Neural progenitor cell (in vitro differentiated cells): ENCODE measurements at regions not wholly inside any gene's neighbourhood (a gene's known extent, or its start where the extent isn't known, plus 50 kb on each side); places are given as distances from the start of the nearest gene placed in this dataset.

Experiments used
- DNase-seq: peaks from one replicate; pipeline ENCODE4 v3.0.0-alpha.2; 2016; ENCODE audit warnings: low spot score
- H2AFZ ChIP-seq: fragments of 200-600 bp; sonication (generic); replicated peaks from 2 replicates; pipeline ENCODE4 v1.6.1; 2016; ENCODE audit warnings: antibody characterized with exemption
- H3F3A ChIP-seq: fragments of 200-600 bp; sonication (generic); 2 replicates; pipeline ENCODE4 v1.6.1; 2016; ENCODE audit warnings: antibody characterized with exemption, low read depth
- H3K27ac ChIP-seq: fragments of 200-600 bp; sonication (generic); 2 replicates; pipeline ENCODE4 v1.5.1; 2016; ENCODE audit warnings: mild to moderate bottlenecking
- H3K27me3 ChIP-seq: fragments of 200-600 bp; sonication (generic); 2 replicates; pipeline ENCODE4 v1.6.1; 2016; ENCODE audit warnings: mild to moderate bottlenecking, moderate library complexity
- H3K36me3 ChIP-seq: fragments of 200-600 bp; sonication (generic); 2 replicates; pipeline ENCODE4 v1.5.1; 2016
- H3K4me1 ChIP-seq: fragments of 200-600 bp; sonication (generic); 2 replicates; pipeline ENCODE4 v1.6.1; 2016; ENCODE audit warnings: mixed run types
- H3K4me2 ChIP-seq: fragments of 200-600 bp; sonication (generic); 2 replicates; pipeline ENCODE4 v1.6.1; 2016
- H3K4me3 ChIP-seq: fragments of 200-600 bp; sonication (generic); 2 replicates; pipeline ENCODE4 v1.5.1; 2016
- H3K79me2 ChIP-seq: fragments of 200-600 bp; sonication (generic); 2 replicates; pipeline ENCODE4 v1.6.1; 2016; ENCODE audit warnings: low read depth
- H3K9ac ChIP-seq: fragments of 200-600 bp; sonication (generic); 2 replicates; pipeline ENCODE4 v1.6.1; 2016
- H3K9me3 ChIP-seq: fragments of 200-600 bp; sonication (generic); 2 replicates; pipeline ENCODE4 v1.5.1; 2016; ENCODE audit warnings: low read depth
- H4K20me1 ChIP-seq: fragments of 200-600 bp; sonication (generic); 2 replicates; pipeline ENCODE4 v1.6.1; 2016; ENCODE audit warnings: low read depth
- H3K27ac Mint-ChIP-seq: 3 replicates; pipeline ENCODE4 v1.8.0; 2021; ENCODE audit warnings: mixed read lengths
- H3K27me3 Mint-ChIP-seq: 2 replicates; pipeline ENCODE4 v1.8.0; 2022; ENCODE audit warnings: low read depth, mild to moderate bottlenecking, inconsistent platforms, moderate library complexity, mixed read lengths; ENCODE audit not compliant: insufficient read depth
- H3K36me3 Mint-ChIP-seq: 3 replicates; pipeline ENCODE4 v1.8.0; 2021; ENCODE audit warnings: mixed read lengths
- H3K4me1 Mint-ChIP-seq: 3 replicates; pipeline ENCODE4 v1.8.0; 2021; ENCODE audit warnings: mixed read lengths
- H3K4me3 Mint-ChIP-seq: 3 replicates; pipeline ENCODE4 v1.8.0; 2021; ENCODE audit warnings: mild to moderate bottlenecking, moderate library complexity, mixed read lengths
- H3K9me3 Mint-ChIP-seq: 3 replicates; pipeline ENCODE4 v1.8.0; 2020; ENCODE audit warnings: mixed read lengths
- EZH2 ChIP-seq: fragments of 200-600 bp; sonication (generic); IDR thresholded peaks from 2 replicates; pipeline ENCODE4 v1.6.1; 2017; ENCODE audit warnings: antibody characterized with exemption, mild to moderate bottlenecking, moderate library complexity
- EZH2phosphoT487 ChIP-seq: fragments of 200-600 bp; sonication (generic); IDR thresholded peaks from 2 replicates; pipeline ENCODE4 v1.6.1; 2017; ENCODE audit warnings: antibody characterized with exemption
- TF ChIP-seq, protein P1 (sequence below): fragments of 200-600 bp; sonication (generic); IDR thresholded peaks from 2 replicates; pipeline ENCODE4 v1.5.1; 2017; ENCODE audit warnings: antibody characterized with exemption, mild to moderate bottlenecking

DNA sequence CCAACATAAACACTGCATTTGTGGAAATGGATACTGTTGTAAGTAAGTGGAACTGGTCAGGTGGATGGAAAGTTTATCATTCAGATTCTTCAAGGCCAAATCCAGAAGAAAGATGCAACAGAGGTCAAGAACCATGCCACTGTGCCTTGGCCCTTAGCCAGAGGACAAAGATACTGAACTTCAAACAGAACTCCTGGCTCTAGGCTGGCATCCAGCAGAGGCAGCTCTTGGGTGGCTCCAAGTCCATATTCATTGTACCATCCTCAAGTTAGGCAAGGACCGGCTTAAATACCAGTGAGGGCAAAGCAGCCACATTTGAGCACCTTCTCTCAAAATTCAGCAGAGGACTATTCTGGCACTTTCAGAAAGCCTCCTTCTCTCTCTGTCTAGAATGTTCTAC is 53.2 kb downstream of the DNAAF9 start:
- H3K27me3 ChIP-seq = no peaks in the 10 kb centered on the region
- H3K36me3 ChIP-seq = no peaks in the 10 kb centered on the region
- H3K4me2 ChIP-seq = no peak overlapping the region
- H3K9me3 ChIP-seq = no peaks in the 10 kb centered on the region
- H2AFZ ChIP-seq = no peak overlapping the region
- no peak overlapping the region for H3K9ac ChIP-seq
- no peaks in the 10 kb centered on the region for H3K36me3 Mint-ChIP-seq
- DNase-seq = no peak
- no peak overlapping the region for H3K4me3 ChIP-seq
- H3K9me3 Mint-ChIP-seq = no peaks in the 10 kb centered on the region
- no peak overlapping the region for H3K27ac Mint-ChIP-seq
- no peak for TF ChIP-seq EZH2phosphoT487
- TF ChIP-seq, protein P1, sequence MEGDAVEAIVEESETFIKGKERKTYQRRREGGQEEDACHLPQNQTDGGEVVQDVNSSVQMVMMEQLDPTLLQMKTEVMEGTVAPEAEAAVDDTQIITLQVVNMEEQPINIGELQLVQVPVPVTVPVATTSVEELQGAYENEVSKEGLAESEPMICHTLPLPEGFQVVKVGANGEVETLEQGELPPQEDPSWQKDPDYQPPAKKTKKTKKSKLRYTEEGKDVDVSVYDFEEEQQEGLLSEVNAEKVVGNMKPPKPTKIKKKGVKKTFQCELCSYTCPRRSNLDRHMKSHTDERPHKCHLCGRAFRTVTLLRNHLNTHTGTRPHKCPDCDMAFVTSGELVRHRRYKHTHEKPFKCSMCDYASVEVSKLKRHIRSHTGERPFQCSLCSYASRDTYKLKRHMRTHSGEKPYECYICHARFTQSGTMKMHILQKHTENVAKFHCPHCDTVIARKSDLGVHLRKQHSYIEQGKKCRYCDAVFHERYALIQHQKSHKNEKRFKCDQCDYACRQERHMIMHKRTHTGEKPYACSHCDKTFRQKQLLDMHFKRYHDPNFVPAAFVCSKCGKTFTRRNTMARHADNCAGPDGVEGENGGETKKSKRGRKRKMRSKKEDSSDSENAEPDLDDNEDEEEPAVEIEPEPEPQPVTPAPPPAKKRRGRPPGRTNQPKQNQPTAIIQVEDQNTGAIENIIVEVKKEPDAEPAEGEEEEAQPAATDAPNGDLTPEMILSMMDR = no peak
- no peaks in the 10 kb centered on the region for H3K79me2 ChIP-seq
- peaks cover 8% of the 10 kb centered on the region for H3F3A ChIP-seq
- H3K4me1 Mint-ChIP-seq = peaks cover 9% of the 10 kb centered on the region
- no peak overlapping the region for H3K27ac ChIP-seq
- no peaks in the 10 kb centered on the region for H4K20me1 ChIP-seq
- no peak overlapping the region for H3K4me3 Mint-ChIP-seq
- peaks cover 8% of the 10 kb centered on the region for H3K4me1 ChIP-seq
- H3K27me3 Mint-ChIP-seq = no peaks in the 10 kb centered on the region

DNA sequence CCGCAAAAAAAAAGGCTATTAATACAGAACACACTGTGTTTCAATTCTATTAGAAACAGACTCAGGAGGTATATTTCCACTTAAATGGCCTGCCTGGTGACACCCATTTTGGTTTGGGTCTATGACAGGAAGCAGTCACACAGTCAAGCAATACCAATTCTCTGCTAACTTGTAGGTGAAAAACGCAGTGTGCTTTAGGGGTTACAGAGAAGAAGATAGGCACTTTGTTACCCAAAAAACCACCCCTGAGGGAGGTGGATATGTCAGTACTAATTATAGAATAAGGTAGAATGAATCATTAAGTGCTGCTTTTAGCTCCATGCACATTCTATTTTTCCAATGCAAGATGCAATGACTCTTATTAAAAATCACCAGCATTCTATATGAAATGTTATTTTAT is 53.8 kb downstream of the DNAAF9 start:
- H3K36me3 Mint-ChIP-seq = no peaks in the 10 kb centered on the region
- TF ChIP-seq, protein P1 = no peak
- TF ChIP-seq EZH2phosphoT487 = no peak
- no peak for TF ChIP-seq EZH2
- peaks cover 2% of the 10 kb centered on the region for H3K4me1 ChIP-seq
- H3K4me3 Mint-ChIP-seq = no peak overlapping the region
- H3K27ac ChIP-seq = no peak overlapping the region
- H3K4me1 Mint-ChIP-seq = peaks cover 3% of the 10 kb centered on the region
- H3K79me2 ChIP-seq = no peaks in the 10 kb centered on the region
- no peaks in the 10 kb centered on the region for H3K9me3 Mint-ChIP-seq
- H3F3A ChIP-seq = peaks cover 2% of the 10 kb centered on the region
- H3K4me2 ChIP-seq = no peak overlapping the region
- H3K27me3 ChIP-seq = no peaks in the 10 kb centered on the region
- H3K27ac Mint-ChIP-seq = no peak overlapping the region
- H3K9me3 ChIP-seq = no peaks in the 10 kb centered on the region
- DNase-seq = no peak
- H4K20me1 ChIP-seq = no peaks in the 10 kb centered on the region
- H3K27me3 Mint-ChIP-seq = no peaks in the 10 kb centered on the region
- no peak overlapping the region for H3K4me3 ChIP-seq
- H3K9ac ChIP-seq = no peak overlapping the region
- no peak overlapping the region for H2AFZ ChIP-seq
- H3K36me3 ChIP-seq = no peaks in the 10 kb centered on the region

DNA sequence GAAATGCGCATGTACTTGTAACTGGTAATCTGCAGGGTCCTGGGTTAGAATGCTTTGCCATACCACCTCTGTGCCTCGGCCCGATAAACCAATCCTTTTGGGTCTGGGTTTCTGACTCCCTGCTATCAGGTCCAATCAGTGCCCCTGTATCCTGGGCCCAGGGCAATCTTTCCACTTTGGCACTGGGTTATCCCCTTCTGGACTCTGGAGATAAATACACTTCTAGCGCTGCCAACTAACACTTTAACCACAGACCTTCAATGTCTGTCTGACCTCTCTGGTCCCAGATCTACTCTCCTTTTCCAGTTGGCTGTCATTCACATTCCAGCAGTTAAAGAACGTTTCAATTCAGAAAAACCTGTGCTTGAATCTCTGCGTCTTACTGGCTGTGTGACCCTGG is 55.3 kb downstream of the DNAAF9 start:
- Histone ChIP-seq H3F3A (peaks cover under 1% of the 10 kb centered on the region), H3K36me3 (no peaks in the 10 kb centered on the region), H4K20me1 (no peaks in the 10 kb centered on the region), H3K27me3 (no peaks in the 10 kb centered on the region), H3K4me2 (no peak overlapping the region), H3K9me3 (no peaks in the 10 kb centered on the region), H3K4me1 (no peaks in the 10 kb centered on the region), H3K79me2 (no peaks in the 10 kb centered on the region), H3K9ac (no peak overlapping the region), H2AFZ (no peak overlapping the region), H3K27ac (no peak overlapping the region), H3K4me3 (no peak overlapping the region)
- DNase-seq = no peak
- TF ChIP-seq EZH2phosphoT487 = no peak
- TF ChIP-seq EZH2 = no peak
- H3K27me3 Mint-ChIP-seq = no peaks in the 10 kb centered on the region
- no peak overlapping the region for H3K4me3 Mint-ChIP-seq
- no peaks in the 10 kb centered on the region for H3K9me3 Mint-ChIP-seq
- H3K4me1 Mint-ChIP-seq = no peaks in the 10 kb centered on the region
- H3K36me3 Mint-ChIP-seq = peaks cover 2% of the 10 kb centered on the region
- H3K27ac Mint-ChIP-seq = no peak overlapping the region

DNA sequence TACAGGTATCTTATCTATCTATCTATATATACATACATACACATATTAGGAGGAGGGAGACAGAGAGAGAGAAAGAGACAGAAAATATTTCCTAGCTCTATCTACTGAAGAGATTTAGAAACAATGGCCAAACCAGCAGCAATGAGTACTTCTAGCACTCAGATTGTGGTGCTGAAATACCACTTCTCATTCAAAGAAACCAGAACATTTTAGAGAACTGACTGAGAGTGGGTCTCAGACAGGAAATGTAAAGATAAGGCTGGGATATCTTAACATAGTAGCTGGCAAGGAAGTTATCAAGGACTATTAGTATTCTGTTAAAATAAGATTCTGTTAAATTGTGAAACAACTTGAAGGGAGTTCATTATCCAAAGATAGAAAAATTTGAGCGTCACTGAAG is 57.0 kb downstream of the DNAAF9 start:
- Mint-ChIP-seq H3K36me3 (peaks cover 2% of the 10 kb centered on the region), H3K9me3 (no peaks in the 10 kb centered on the region), H3K27ac (no peak overlapping the region), H3K4me3 (no peak overlapping the region), H3K4me1 (no peaks in the 10 kb centered on the region), H3K27me3 (no peaks in the 10 kb centered on the region)
- DNase-seq = no peak
- no peak overlapping the region for H3K4me2 ChIP-seq
- H3K4me3 ChIP-seq = no peak overlapping the region
- no peaks in the 10 kb centered on the region for H3K79me2 ChIP-seq
- TF ChIP-seq EZH2phosphoT487 (no peak), EZH2 (no peak)
- TF ChIP-seq, protein P1 = no peak
- H3K27me3 ChIP-seq = no peaks in the 10 kb centered on the region
- no peak overlapping the region for H2AFZ ChIP-seq
- H3F3A ChIP-seq = peaks cover 7% of the 10 kb centered on the region
- no peaks in the 10 kb centered on the region for H4K20me1 ChIP-seq
- H3K4me1 ChIP-seq = no peaks in the 10 kb centered on the region
- no peak overlapping the region for H3K27ac ChIP-seq
- no peaks in the 10 kb centered on the region for H3K36me3 ChIP-seq
- no peaks in the 10 kb centered on the region for H3K9me3 ChIP-seq
- no peak overlapping the region for H3K9ac ChIP-seq
